HuH-7.5 (cell line): ENCODE measurements at regions not wholly inside any gene's neighbourhood (a gene's known extent, or its start where the extent isn't known, plus 50 kb on each side); places are given as distances from the start of the nearest gene placed in this dataset.

Source experiments
- DNase-seq: peaks from one replicate; pipeline ENCODE4 v3.0.0; 2011; ENCODE audit warnings: low spot score

- no peak for DNase-seq
Observed at GRCh38 chr3:116767726-116768125, 58.1 kb downstream of the TUSC7 start.

- peak; percentile 19 for DNase-seq
Observed at GRCh38 chr3:116770815-116771450, 61.4 kb downstream of the TUSC7 start.

- no peak for DNase-seq
Observed at GRCh38 chr3:116776880-116777785, 67.6 kb downstream of the TUSC7 start.

- DNase-seq: no peak
Observed at GRCh38 chr3:116785226-116785625, 75.6 kb downstream of the TUSC7 start.

GRCh38 chr3:116802651-116803050 is 93.1 kb downstream of the TUSC7 start:
- DNase-seq: no peak

GRCh38 chr3:116806351-116806750 is 96.8 kb downstream of the TUSC7 start:
- no peak for DNase-seq

- no peak for DNase-seq
Observed at GRCh38 chr3:116808725-116809124, 99.1 kb downstream of the TUSC7 start.

- no peak for DNase-seq
Observed at GRCh38 chr3:116809208-116809607, 99.6 kb downstream of the TUSC7 start.

GRCh38 chr3:116811754-116812153 is 102.2 kb downstream of the TUSC7 start:
- no peak for DNase-seq

- no peak for DNase-seq
Observed at GRCh38 chr3:116812949-116813348, 103.4 kb downstream of the TUSC7 start.

GRCh38 chr3:116815321-116815720 is 105.7 kb downstream of the TUSC7 start:
- no peak for DNase-seq

GRCh38 chr3:116815831-116816588 is 106.4 kb downstream of the TUSC7 start:
- DNase-seq: no peak

- DNase-seq: no peak
Observed at GRCh38 chr3:116821371-116821770, 111.8 kb downstream of the TUSC7 start.

GRCh38 chr3:116824208-116824607 is 114.6 kb downstream of the TUSC7 start:
- no peak for DNase-seq

GRCh38 chr3:116833202-116833601 is 123.6 kb downstream of the TUSC7 start:
- DNase-seq: no peak

- no peak for DNase-seq
Observed at GRCh38 chr3:116834816-116835215, 125.2 kb downstream of the TUSC7 start.

GRCh38 chr3:116835658-116836057 is 126.1 kb downstream of the TUSC7 start:
- no peak for DNase-seq

- no peak for DNase-seq
Observed at GRCh38 chr3:116836286-116836685, 126.7 kb downstream of the TUSC7 start.

GRCh38 chr3:116837483-116837882 is 127.9 kb downstream of the TUSC7 start:
- DNase-seq: no peak

- no peak for DNase-seq
Observed at GRCh38 chr3:116841003-116841735, 131.6 kb downstream of the TUSC7 start.

GRCh38 chr3:116842254-116842957 is 132.8 kb downstream of the TUSC7 start:
- DNase-seq: no peak
